ENCODE measurements at regions not wholly inside any gene's neighbourhood (a gene's known extent, or its start where the extent isn't known, plus 50 kb on each side); places are given as distances from the start of the nearest gene placed in this dataset.

DNA sequence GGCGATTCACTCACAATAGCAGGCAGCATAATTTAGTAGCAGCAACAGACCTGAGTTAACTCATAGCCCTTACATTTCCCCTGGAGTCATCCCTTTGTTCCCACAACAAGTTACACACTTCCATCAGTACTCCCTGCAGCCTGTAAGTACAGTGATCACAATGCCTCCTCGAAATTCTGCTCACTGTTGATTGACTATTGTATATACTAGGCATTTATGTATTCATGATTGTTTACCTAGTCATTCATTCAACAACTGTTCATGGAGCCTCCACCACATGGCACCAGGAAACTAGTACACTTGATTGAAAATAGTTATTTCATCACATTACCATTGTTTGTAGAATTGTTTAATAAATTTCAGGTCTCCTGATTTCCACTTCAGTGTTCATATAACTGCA lies 71.4 kb upstream of the P3H2 start:
- Histone ChIP-seq H3K4ac (ENCODE audit: low read depth, low read length) (peak overlapping the region; percentile 72; the same call in 1 of the 2 replicates), H4K8ac (ENCODE audit: low read depth in 2 of 2, low read length in 2 of 2) (peak overlapping the region; percentile 12 to 50; a peak in 1 of 4 replicates), H3K27ac (ENCODE audit: insufficient read depth, low read length) (no peak overlapping the region), H3K14ac (replicated peaks; ENCODE audit: low read depth, low read length) (0 out of 2 replicates have a peak overlapping the region, but pooled peaks have one; percentile 66), H3K9me3 (ENCODE audit: control insufficient read depth, insufficient read depth, low read length) (no peaks in the 10 kb centered on the region), H3K56ac (ENCODE audit: extremely low read depth, insufficient read depth, low read length) (no peak overlapping the region), H4K91ac (ENCODE audit: insufficient read depth, low read depth, low read length) (peak overlapping the region; percentile 74), H3K4me3 (ENCODE audit: insufficient read depth, low read depth, low read length) (no peak overlapping the region), H2BK15ac (ENCODE audit: low read depth, low read length) (peak overlapping the region; percentile 71; the same call in 1 of the 3 replicates), H2BK120ac (ENCODE audit: low read depth, low read length) (peak overlapping the region; percentile 88), H2AFZ (replicated peaks; ENCODE audit: low read length, poor library complexity) (no peak overlapping the region), H2BK5ac (ENCODE audit: low read depth, low read length, poor library complexity, severe bottlenecking) (no peak overlapping the region), H3K27me3 (ENCODE audit: control insufficient read depth, insufficient read depth, low read length) (no peaks in the 10 kb centered on the region), H4K20me1 (ENCODE audit: insufficient read depth, low read length) (no peaks in the 10 kb centered on the region), H3K36me3 (ENCODE audit: control insufficient read depth, insufficient read depth, low read length) (no peaks in the 10 kb centered on the region), H2AK9ac (replicated peaks; ENCODE audit: low read depth, low read length, poor library complexity) (no peak overlapping the region), H3K9ac (ENCODE audit: low read depth, low read length) (no peak overlapping the region), H3K4me1 (ENCODE audit: control insufficient read depth, insufficient read depth, low read length) (peaks cover 8% of the 10 kb centered on the region; the same call in 1 of the 2 replicates), H3K9me1 (ENCODE audit: insufficient read depth, low read length) (0 out of 2 replicates have a peak, but pooled peaks cover 2% of the 10 kb centered on the region), H2AK5ac (ENCODE audit: low read depth, low read length) (peak overlapping the region; percentile 53), H2BK20ac (ENCODE audit: low read depth, low read length) (peak overlapping the region; percentile 93; the same call in 1 of the 2 replicates), H3K79me1 (ENCODE audit: low read depth in 1 of 2, low read length in 2 of 2) (no peaks in the 10 kb centered on the region), H3K4me2 (ENCODE audit: low read depth, low read length) (no peak overlapping the region), H3K23ac (ENCODE audit: low read depth, low read length) (peak overlapping the region; percentile 61), H3K18ac (ENCODE audit: low read depth, low read length) (peak overlapping the region; percentile 92; the same call in 1 of the 2 replicates), H4K5ac (ENCODE audit: low read depth, low read length) (peak overlapping the region; percentile 6; the same call in 1 of the 2 replicates)
- TF ChIP-seq MAZ (IDR thresholded peaks at IDR 0.05; ENCODE audit: borderline replicate concordance, low read depth, low read length): no peak
- TF ChIP-seq, protein P1, sequence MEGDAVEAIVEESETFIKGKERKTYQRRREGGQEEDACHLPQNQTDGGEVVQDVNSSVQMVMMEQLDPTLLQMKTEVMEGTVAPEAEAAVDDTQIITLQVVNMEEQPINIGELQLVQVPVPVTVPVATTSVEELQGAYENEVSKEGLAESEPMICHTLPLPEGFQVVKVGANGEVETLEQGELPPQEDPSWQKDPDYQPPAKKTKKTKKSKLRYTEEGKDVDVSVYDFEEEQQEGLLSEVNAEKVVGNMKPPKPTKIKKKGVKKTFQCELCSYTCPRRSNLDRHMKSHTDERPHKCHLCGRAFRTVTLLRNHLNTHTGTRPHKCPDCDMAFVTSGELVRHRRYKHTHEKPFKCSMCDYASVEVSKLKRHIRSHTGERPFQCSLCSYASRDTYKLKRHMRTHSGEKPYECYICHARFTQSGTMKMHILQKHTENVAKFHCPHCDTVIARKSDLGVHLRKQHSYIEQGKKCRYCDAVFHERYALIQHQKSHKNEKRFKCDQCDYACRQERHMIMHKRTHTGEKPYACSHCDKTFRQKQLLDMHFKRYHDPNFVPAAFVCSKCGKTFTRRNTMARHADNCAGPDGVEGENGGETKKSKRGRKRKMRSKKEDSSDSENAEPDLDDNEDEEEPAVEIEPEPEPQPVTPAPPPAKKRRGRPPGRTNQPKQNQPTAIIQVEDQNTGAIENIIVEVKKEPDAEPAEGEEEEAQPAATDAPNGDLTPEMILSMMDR (conservative IDR thresholded peaks at IDR 0.05; ENCODE audit: low read depth, low read length): no peak
- TF ChIP-seq POLR2A (IDR thresholded peaks at IDR 0.05; ENCODE audit: low read depth, low read length): no peak
- in situ Hi-C loops (cut with MboI; ENCODE audit: low sequenced_read_pairs): no loop called here
- ATAC-seq (ENCODE audit: low read depth) (peak; percentile 12; the same call in 1 of the 2 replicates), DNase-seq (no peak)
- POLR2A ChIA-PET (ENCODE audit: unreplicated experiment): no interaction called here
- CTCF ChIA-PET: no interaction called here
- BruUV-seq (replicated peaks): no TSS peak
- intact Hi-C loops (cut with micrococcal nuclease): no loop called here
- WGBS, 2 experiments (ENCODE audit: extremely low coverage in 2 of 2, insufficient read length in 1 of 2): 80% methylated on average over 1 of the region's 2 CpGs; no CpG with 5 or more reads in 1 of the 2 experiments
- dilution Hi-C loops (cut with HindIII; ENCODE audit: low sequenced_read_pairs, unreplicated experiment): no loop called here
